ENCODE measurements at regions not wholly inside any gene's neighbourhood (a gene's known extent, or its start where the extent isn't known, plus 50 kb on each side); places are given as distances from the start of the nearest gene placed in this dataset.

GRCh38 chr17:14873540-14873939 lies 391.6 kb downstream of the PMP22 start:
- in situ Hi-C loops (cut with HindIII; ENCODE audit: low pct_unique_long_range_greater_than_20kb, low sequenced_read_pairs): no loop called here
- DNase-seq (ENCODE audit: low read depth): no peak

- in situ Hi-C loops (cut with HindIII; ENCODE audit: low pct_unique_long_range_greater_than_20kb, low sequenced_read_pairs): no loop called here
- DNase-seq (ENCODE audit: low read depth): no peak
Observed at GRCh38 chr17:14871921-14872320, 393.2 kb downstream of the PMP22 start.

GRCh38 chr17:14866266-14866665 lies 398.9 kb downstream of the PMP22 start:
- in situ Hi-C loops (cut with HindIII; ENCODE audit: low pct_unique_long_range_greater_than_20kb, low sequenced_read_pairs): no loop called here
- no peak for DNase-seq (ENCODE audit: low read depth)

- DNase-seq (ENCODE audit: low read depth): no peak
- in situ Hi-C loops (cut with HindIII; ENCODE audit: low pct_unique_long_range_greater_than_20kb, low sequenced_read_pairs): no loop called here
Observed at GRCh38 chr17:14864127-14864526, 401.0 kb downstream of the PMP22 start.

- no peak for DNase-seq (ENCODE audit: low read depth)
- in situ Hi-C loops (cut with HindIII; ENCODE audit: low pct_unique_long_range_greater_than_20kb, low sequenced_read_pairs): no loop called here
Observed at GRCh38 chr17:14859542-14859941, 405.6 kb downstream of the PMP22 start.

- in situ Hi-C loops (cut with HindIII; ENCODE audit: low pct_unique_long_range_greater_than_20kb, low sequenced_read_pairs): no loop called here
- no peak for DNase-seq (ENCODE audit: low read depth)
Observed at GRCh38 chr17:14856176-14856575, 408.9 kb downstream of the PMP22 start.

- no peak for DNase-seq (ENCODE audit: low read depth)
- in situ Hi-C loops (cut with HindIII; ENCODE audit: low pct_unique_long_range_greater_than_20kb, low sequenced_read_pairs): no loop called here
Observed at GRCh38 chr17:14854691-14855090, 410.4 kb downstream of the PMP22 start.

- in situ Hi-C loops (cut with HindIII; ENCODE audit: low pct_unique_long_range_greater_than_20kb, low sequenced_read_pairs): no loop called here
- DNase-seq (ENCODE audit: low read depth): no peak
Observed at GRCh38 chr17:14845591-14846281, 419.4 kb downstream of the PMP22 start.

GRCh38 chr17:14843086-14843795 lies 421.9 kb downstream of the PMP22 start:
- in situ Hi-C loops (cut with HindIII; ENCODE audit: low pct_unique_long_range_greater_than_20kb, low sequenced_read_pairs): no loop called here

GRCh38 chr17:14840616-14841231 lies 424.4 kb downstream of the PMP22 start:
- DNase-seq (ENCODE audit: low read depth): no peak

More at GRCh38 chr17:14843086-14843795, 421.9 kb downstream of the PMP22 start:
- no peak for DNase-seq (ENCODE audit: low read depth)

GRCh38 chr17:14838567-14838966 lies 426.6 kb downstream of the PMP22 start:
- DNase-seq (ENCODE audit: low read depth): no peak
- in situ Hi-C loops (cut with HindIII; ENCODE audit: low pct_unique_long_range_greater_than_20kb, low sequenced_read_pairs): no loop called here

More at GRCh38 chr17:14840616-14841231, 424.4 kb downstream of the PMP22 start:
- in situ Hi-C loops (cut with HindIII; ENCODE audit: low pct_unique_long_range_greater_than_20kb, low sequenced_read_pairs): no loop called here

GRCh38 chr17:14833201-14833785 lies 431.8 kb downstream of the PMP22 start:
- no peak for DNase-seq (ENCODE audit: low read depth)
- in situ Hi-C loops (cut with HindIII; ENCODE audit: low pct_unique_long_range_greater_than_20kb, low sequenced_read_pairs): no loop called here

- in situ Hi-C loops (cut with HindIII; ENCODE audit: low pct_unique_long_range_greater_than_20kb, low sequenced_read_pairs): no loop called here
- no peak for DNase-seq (ENCODE audit: low read depth)
Observed at GRCh38 chr17:14831491-14831890, 433.6 kb downstream of the PMP22 start.

- no peak for DNase-seq (ENCODE audit: low read depth)
- in situ Hi-C loops (cut with HindIII; ENCODE audit: low pct_unique_long_range_greater_than_20kb, low sequenced_read_pairs): no loop called here
Observed at GRCh38 chr17:14827396-14827919, 437.7 kb downstream of the PMP22 start.

- in situ Hi-C loops (cut with HindIII; ENCODE audit: low pct_unique_long_range_greater_than_20kb, low sequenced_read_pairs): no loop called here
Observed at GRCh38 chr17:14826358-14826757, 438.8 kb downstream of the PMP22 start.

GRCh38 chr17:14818469-14818868 lies 446.7 kb downstream of the PMP22 start:
- DNase-seq (ENCODE audit: low read depth): no peak
- in situ Hi-C loops (cut with HindIII; ENCODE audit: low pct_unique_long_range_greater_than_20kb, low sequenced_read_pairs): no loop called here

More at GRCh38 chr17:14826358-14826757, 438.8 kb downstream of the PMP22 start:
- DNase-seq (ENCODE audit: low read depth): no peak

- in situ Hi-C loops (cut with HindIII; ENCODE audit: low pct_unique_long_range_greater_than_20kb, low sequenced_read_pairs): no loop called here
- no peak for DNase-seq (ENCODE audit: low read depth)
Observed at GRCh38 chr17:14815079-14815478, 450.0 kb downstream of the PMP22 start.

GRCh38 chr17:14813649-14814370 lies 451.3 kb downstream of the PMP22 start:
- DNase-seq (ENCODE audit: low read depth): no peak
- in situ Hi-C loops (cut with HindIII; ENCODE audit: low pct_unique_long_range_greater_than_20kb, low sequenced_read_pairs): no loop called here
